ENCODE measurements at regions not wholly inside any gene's neighbourhood (a gene's known extent, or its start where the extent isn't known, plus 50 kb on each side); places are given as distances from the start of the nearest gene placed in this dataset.

DNA sequence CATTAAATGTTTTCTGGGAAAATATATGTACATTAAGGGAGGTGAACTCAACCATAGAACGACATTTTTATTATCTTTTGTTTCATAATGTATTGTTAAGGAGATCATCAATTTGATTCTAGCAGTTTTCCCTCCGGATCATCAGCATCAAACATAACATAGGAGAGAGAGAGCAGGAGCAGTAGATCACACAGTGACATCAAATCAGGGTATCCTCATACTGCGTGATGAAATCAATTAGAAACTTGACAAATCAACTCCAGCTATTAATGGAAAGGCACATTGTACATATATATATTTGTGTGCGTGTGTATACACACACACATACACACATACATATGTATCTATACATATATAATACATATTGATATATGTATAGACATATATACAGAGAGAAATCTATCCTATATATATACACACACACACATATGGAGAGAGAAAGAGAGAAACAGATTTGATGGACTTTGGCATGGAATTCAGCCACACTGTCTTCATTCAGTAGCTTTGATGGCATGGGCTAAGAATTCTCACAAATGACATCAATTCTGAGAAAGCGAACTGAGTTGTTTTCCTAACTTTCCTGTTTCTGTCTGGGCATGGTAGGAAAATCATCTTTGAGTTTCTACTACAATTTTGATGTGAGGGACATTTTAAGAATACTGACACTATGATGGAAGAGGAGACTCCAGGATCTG is 1302.8 kb upstream of the SEL1L start:
- Histone ChIP-seq H3K27me3 (ENCODE audit: control insufficient read depth in 1 of 2, insufficient read depth in 2 of 2, low read length in 2 of 2) (no peaks in the 10 kb centered on the region), H3K9me3 (ENCODE audit: control insufficient read depth in 1 of 2, insufficient read depth in 1 of 2, low read length in 2 of 2) (peaks cover 0 to 4% of the 10 kb centered on the region in 2 experiments), H3K36me3 (ENCODE audit: insufficient read depth, low read length) (no peaks in the 10 kb centered on the region), H3K4me1 (ENCODE audit: insufficient read depth, low read length) (no peaks in the 10 kb centered on the region), H3K4me3 (ENCODE audit: low read length) (no peak overlapping the region), H3K27ac (ENCODE audit: low read depth in 1 of 2, low read length in 2 of 2) (no peak overlapping the region)
- H3K9me3 Mint-ChIP-seq = peaks cover 6% of the 10 kb centered on the region
- H3K4me1 Mint-ChIP-seq (ENCODE audit: low read depth) = no peaks in the 10 kb centered on the region
- H3K4me3 Mint-ChIP-seq = no peak overlapping the region
- ATAC-seq (ENCODE audit: poor library complexity) (no peak), DNase-seq (no peak)
- no peaks in the 10 kb centered on the region for H3K36me3 Mint-ChIP-seq (ENCODE audit: low read depth)
- POLR2A ChIA-PET = no interaction called here
- TF ChIP-seq, protein P1, sequence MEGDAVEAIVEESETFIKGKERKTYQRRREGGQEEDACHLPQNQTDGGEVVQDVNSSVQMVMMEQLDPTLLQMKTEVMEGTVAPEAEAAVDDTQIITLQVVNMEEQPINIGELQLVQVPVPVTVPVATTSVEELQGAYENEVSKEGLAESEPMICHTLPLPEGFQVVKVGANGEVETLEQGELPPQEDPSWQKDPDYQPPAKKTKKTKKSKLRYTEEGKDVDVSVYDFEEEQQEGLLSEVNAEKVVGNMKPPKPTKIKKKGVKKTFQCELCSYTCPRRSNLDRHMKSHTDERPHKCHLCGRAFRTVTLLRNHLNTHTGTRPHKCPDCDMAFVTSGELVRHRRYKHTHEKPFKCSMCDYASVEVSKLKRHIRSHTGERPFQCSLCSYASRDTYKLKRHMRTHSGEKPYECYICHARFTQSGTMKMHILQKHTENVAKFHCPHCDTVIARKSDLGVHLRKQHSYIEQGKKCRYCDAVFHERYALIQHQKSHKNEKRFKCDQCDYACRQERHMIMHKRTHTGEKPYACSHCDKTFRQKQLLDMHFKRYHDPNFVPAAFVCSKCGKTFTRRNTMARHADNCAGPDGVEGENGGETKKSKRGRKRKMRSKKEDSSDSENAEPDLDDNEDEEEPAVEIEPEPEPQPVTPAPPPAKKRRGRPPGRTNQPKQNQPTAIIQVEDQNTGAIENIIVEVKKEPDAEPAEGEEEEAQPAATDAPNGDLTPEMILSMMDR (IDR thresholded peaks at IDR 0.05) = no peak
- H3K27me3 Mint-ChIP-seq = no peaks in the 10 kb centered on the region
- intact Hi-C loops (cut with DNase I, micrococcal nuclease) = no loop called here
- H3K27ac Mint-ChIP-seq = no peak overlapping the region
- CTCF ChIA-PET = no interaction called here

DNA sequence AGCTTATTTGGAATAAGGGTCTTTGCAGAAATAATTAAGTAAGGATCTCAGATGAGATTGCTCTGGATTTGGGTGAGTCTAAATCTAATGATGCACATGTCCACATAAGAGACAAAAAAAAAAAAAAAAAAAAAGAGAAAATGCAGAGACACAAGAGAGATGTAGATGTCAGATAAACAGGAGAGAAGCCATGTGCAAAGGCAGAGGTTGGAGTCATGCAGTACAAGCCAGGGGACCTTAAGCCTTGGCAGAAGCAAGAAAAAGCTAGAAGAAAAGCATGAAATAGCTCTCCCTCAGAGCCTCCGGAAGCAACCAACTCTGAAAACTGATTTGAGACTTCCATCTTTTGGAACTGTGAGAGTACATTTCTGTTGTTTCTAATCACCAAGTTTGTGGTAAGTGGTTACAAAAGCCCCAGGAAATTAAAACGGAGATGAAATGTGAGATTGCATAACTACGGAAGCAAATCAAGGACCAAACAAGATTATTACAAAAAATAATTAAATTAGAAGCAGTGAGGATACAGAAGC is 1304.0 kb upstream of the SEL1L start:
- H3K27ac Mint-ChIP-seq = no peak overlapping the region
- H3K27me3 ChIP-seq (ENCODE audit: control insufficient read depth in 1 of 2, insufficient read depth in 2 of 2, low read length in 2 of 2) = no peaks in the 10 kb centered on the region
- TF ChIP-seq, protein P1 (IDR thresholded peaks at IDR 0.05) = no peak
- no peak overlapping the region for H3K4me3 ChIP-seq (ENCODE audit: low read length)
- no peaks in the 10 kb centered on the region for H3K4me1 ChIP-seq (ENCODE audit: insufficient read depth, low read length)
- no peak overlapping the region for H3K4me3 Mint-ChIP-seq
- no peaks in the 10 kb centered on the region for H3K36me3 Mint-ChIP-seq (ENCODE audit: low read depth)
- POLR2A ChIA-PET = no interaction called here
- ATAC-seq (ENCODE audit: poor library complexity) (no peak), DNase-seq (no peak)
- peaks cover 6% of the 10 kb centered on the region for H3K9me3 Mint-ChIP-seq
- no peaks in the 10 kb centered on the region for H3K9me3 ChIP-seq (ENCODE audit: control insufficient read depth in 1 of 2, insufficient read depth in 1 of 2, low read length in 2 of 2)
- CTCF ChIA-PET = no interaction called here
- H3K36me3 ChIP-seq (ENCODE audit: insufficient read depth, low read length) = no peaks in the 10 kb centered on the region
- H3K27ac ChIP-seq (ENCODE audit: low read depth in 1 of 2, low read length in 2 of 2) = no peak overlapping the region
- H3K4me1 Mint-ChIP-seq (ENCODE audit: low read depth) = no peaks in the 10 kb centered on the region
- intact Hi-C loops (cut with DNase I, micrococcal nuclease) = no loop called here
- no peaks in the 10 kb centered on the region for H3K27me3 Mint-ChIP-seq

- Mint-ChIP-seq H3K36me3 (ENCODE audit: low read depth) (no peaks in the 10 kb centered on the region), H3K9me3 (no peaks in the 10 kb centered on the region), H3K4me3 (no peak overlapping the region), H3K4me1 (ENCODE audit: low read depth) (no peaks in the 10 kb centered on the region), H3K27me3 (no peaks in the 10 kb centered on the region), H3K27ac (no peak overlapping the region)
- intact Hi-C loops (cut with DNase I, micrococcal nuclease) = no loop called here
- ChIA-PET POLR2A (no interaction called here), CTCF (no interaction called here)
- TF ChIP-seq, protein P1 (IDR thresholded peaks at IDR 0.05) = no peak
- Histone ChIP-seq H3K9me3 (ENCODE audit: control insufficient read depth in 1 of 2, insufficient read depth in 1 of 2, low read length in 2 of 2) (no peaks in the 10 kb centered on the region), H3K27ac (ENCODE audit: low read depth in 1 of 2, low read length in 2 of 2) (no peak overlapping the region), H3K4me1 (ENCODE audit: insufficient read depth, low read length) (no peaks in the 10 kb centered on the region), H3K36me3 (ENCODE audit: insufficient read depth, low read length) (no peaks in the 10 kb centered on the region), H3K27me3 (ENCODE audit: control insufficient read depth in 1 of 2, insufficient read depth in 2 of 2, low read length in 2 of 2) (no peaks in the 10 kb centered on the region), H3K4me3 (ENCODE audit: low read length) (no peak overlapping the region)
- DNase-seq (no peak), ATAC-seq (ENCODE audit: poor library complexity) (no peak)
Observed at GRCh38 chr14:82850576-82850975, 1316.9 kb upstream of the SEL1L start.

All from CD4-positive, alpha-beta T cell (primary cell).